ENCODE measurements at regions not wholly inside any gene's neighbourhood (a gene's known extent, or its start where the extent isn't known, plus 50 kb on each side); places are given as distances from the start of the nearest gene placed in this dataset.
A peak's percentile ranks its signal among the peaks of the same experiment; 100 is the strongest.

DNA sequence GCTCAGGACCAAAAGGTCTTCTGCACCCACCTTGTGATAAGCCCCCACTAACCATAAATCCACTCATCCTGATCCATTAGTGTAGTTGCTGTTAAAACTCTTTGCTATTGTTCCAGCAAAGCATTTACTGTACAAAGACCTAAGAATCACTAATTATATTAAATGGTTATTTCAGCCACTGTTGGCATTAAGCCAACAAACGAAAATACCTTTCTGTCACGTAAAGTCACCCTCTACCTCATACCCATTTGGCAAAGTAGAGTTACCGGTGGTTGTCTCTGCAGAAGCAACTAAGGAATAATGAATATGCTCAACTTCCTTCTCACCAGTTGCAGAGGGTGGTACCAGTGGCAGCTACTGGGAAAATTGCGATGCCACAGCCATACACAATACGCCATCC, 224.5 kb downstream of the SP3 start:
- DNase-seq: no peak

GRCh38 chr2:173741759-173742158, 223.4 kb downstream of the SP3 start:
- no peak for DNase-seq

DNA sequence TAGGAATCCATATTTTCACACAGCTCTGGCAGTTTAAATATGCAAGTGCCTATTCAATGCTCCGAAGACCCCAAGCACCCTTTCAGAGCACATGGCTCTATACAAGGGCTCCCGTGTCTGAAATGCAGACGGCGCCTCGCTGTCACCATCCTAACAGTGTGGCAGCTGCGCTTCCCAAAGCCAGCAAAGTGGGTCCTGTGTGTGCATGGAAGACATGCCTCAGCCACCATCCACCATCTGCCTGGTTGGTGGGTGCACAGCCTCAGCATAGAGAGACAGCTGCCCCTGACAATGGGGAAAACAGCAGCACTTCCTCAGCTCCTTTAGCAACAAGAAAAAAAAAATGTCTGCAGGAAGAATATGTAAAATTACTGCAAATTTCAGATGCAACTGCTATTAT, 218.1 kb downstream of the SP3 start:
- no peak for DNase-seq

GRCh38 chr2:173749315-173749714, 215.9 kb downstream of the SP3 start:
- DNase-seq: peak; percentile 44

- peak; percentile 24 for DNase-seq
Observed at GRCh38 chr2:173750353-173750801, 214.8 kb downstream of the SP3 start.

DNA sequence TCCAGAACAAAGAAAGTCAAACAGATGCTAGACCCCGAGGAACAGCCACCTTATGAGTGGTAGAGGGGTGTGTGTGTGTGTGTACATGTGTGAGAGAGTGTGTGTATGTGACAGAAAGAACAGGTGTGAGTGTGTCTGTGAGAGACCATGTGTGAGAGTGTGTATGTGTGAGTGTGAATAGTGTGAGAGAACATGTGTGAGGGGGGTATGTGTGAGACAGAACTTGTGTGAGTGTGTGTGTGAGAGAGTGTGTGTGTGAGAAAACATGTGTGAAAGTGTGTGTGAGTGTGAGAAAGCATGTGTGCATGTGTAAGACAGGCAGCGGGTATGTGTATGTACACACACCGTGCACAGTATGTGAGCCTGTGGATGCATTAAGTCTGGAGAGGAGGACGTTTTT, 214.3 kb downstream of the SP3 start:
- DNase-seq: no peak

DNA sequence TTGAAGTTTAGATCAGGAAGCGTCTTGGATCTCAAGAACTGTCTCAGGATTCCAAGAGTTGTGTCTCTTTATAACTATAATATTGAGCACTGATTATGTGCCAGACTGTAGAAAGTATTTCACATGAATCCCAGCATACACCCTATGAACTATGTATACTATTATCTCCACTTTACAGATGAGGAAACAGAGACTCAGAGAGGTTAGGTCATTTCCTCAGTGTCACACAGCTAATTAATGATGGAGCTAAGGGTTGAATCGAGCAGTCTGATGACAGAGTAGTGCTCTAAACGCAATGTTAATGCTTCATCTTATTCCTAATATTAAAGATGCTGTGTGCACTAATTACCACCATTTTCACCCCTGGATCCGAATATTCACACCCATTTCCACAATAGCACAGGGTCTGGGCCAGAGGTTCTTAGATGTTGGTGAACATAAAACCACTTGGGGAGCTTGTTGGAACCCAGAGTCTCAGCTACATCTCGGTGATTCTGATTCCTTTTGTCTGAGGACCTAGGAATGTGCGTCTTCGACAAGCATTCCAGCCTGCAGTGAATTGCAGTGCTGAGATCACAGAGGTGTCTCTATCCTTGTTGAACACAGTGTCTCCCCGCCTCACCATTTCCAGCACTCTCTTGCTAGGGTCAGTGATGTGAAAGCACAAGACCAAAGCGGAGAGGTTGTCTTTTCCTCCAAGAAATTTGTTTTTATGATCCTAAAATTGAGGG, 213.8 kb downstream of the SP3 start:
- DNase-seq: no peak

DNA sequence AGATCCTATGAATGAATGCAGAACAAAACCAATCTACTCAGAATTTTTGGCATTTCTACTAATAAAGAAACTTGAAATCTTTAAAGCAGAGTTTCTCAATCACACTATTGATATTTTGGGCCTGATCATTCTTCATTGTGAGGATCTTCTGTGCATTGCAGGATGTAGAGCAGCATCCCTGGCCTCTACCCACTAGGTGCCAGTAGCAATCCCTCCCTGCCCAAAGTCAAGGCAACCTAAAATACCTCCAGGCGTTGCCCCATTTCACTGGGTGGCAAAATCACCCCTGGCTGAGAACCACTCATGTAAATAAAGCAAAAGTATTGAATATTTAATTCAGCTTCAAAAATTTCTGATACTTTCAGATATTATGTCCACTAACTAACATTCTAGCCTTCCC, 213.0 kb downstream of the SP3 start:
- no peak for DNase-seq

GRCh38 chr2:173753441-173753840, 211.7 kb downstream of the SP3 start:
- DNase-seq: no peak

DNA sequence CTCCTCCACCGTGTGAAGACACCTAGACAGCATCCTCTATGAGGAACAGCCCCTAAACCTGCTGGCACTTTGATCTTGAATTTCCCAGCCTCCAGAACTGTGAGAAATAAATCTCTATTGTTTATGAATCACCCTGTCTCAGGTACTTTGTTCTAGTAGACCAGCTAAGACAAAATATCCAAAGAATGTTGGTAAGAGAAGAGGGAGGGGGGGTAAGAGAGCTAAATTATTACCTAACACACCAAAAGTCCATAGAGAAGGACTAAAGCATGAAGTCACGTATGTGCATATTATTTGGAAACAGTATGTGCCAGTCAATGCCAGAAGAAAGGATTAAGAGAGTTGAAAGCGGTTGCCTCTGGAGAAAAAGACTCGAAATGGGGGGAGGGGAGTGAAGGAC, 211.0 kb downstream of the SP3 start:
- DNase-seq: no peak

DNA sequence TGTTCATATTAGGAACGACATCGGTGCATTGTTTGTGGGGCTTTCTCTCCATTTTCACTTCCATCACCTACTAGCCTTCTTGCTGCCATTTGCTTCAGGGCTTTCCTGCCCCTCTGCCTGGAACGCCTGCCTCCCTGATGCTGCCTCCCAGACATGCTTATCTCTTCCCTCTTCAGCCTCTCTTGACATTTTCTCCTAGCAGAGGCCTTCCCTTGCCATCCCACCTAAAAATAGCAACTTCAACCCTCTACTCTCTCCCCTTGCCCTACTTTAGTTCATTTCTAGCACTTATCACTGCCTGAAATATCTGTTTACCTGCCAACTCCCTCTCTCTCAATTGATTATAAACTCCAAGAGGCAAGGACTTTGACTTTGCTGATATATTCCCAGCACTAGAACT, 210.3 kb downstream of the SP3 start:
- DNase-seq: no peak

GRCh38 chr2:173755798-173756197, 209.4 kb downstream of the SP3 start:
- no peak for DNase-seq

- DNase-seq: no peak
Observed at GRCh38 chr2:173759959-173760358, 205.2 kb downstream of the SP3 start.

DNA sequence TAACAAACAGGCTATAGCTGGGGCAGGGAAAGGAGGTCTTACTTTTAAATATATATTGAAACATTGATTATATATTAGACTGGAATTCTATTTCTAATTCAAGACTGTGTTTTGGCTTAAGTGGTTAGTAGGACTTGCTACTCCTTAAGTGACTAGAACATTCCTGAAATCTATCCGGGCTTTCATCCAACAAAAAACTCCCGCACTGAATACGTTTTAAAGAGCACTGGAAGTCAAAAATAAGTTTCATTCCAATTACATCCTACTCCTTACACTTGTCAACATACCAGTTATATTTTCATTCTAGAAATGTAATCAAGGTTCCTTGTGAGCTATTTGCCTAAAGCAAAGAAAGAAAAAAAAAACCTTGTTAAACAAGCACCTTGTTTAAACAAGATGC, 204.6 kb downstream of the SP3 start:
- no peak for DNase-seq

GRCh38 chr2:173761603-173762119, 203.5 kb downstream of the SP3 start:
- no peak for DNase-seq

GRCh38 chr2:173762221-173762620, 203.0 kb downstream of the SP3 start:
- no peak for DNase-seq

GRCh38 chr2:173762864-173763263, 202.3 kb downstream of the SP3 start:
- no peak for DNase-seq

GRCh38 chr2:173763641-173764040, 201.5 kb downstream of the SP3 start:
- no peak for DNase-seq

DNA sequence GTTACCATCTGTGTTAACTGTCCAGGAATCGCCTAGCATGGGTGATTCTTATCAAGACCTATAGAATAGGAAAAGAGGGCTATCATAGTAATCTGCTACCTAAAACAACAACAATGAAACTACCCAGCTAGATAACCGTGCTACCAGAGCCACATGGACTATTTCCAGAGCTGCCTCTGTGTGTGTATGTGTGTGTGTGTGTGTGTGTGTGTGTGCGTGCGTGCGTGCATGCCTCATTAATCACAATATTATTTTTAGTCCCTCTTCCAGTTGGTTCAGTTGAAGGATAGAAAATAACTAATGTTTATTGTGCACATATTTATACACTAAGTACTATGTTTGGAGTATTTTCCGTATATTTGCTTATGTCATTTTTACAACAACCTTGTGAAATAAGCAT, 201.1 kb downstream of the SP3 start:
- DNase-seq: peak; percentile 6

- DNase-seq: no peak
Observed at GRCh38 chr2:173766537-173767289, 198.5 kb downstream of the SP3 start.

DNA sequence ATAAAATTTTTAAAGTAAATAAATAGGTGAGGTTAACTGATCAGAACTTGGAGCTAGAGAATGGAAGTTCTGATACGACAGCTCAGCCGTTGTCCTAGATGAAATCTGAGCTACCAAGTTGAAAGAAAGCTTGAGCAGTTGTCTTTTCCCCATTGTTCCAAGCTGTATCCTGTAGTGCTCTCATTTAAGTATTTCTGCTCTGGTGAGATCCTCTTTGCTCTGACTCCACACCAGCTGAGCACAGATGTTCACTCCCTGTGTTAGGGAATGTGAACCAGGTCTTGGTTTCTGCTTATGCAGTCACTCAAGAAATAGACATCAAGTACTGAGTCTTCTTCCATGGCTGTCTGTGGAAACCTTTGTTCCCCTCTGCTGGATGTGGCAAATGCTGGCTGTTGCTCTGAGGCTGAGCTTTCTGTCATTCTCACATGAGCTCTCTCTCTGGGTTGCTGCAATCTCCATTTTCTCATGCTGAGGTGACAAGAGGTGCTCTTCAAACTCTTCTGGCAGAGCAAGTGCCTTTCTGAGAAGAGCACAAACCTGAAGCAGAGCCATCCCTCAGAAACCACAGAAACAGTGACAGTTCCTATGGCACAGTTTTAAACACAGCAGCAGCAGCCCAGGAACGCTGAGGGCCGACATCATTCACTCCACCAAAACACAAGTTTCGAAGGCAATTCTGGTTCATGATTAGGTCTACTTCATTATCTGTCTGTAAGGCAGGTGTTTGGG, 194.1 kb downstream of the SP3 start:
- DNase-seq: no peak

- no peak for DNase-seq
Observed at GRCh38 chr2:173772205-173772604, 193.0 kb downstream of the SP3 start.

- no peak for DNase-seq
Observed at GRCh38 chr2:173773076-173773475, 192.1 kb downstream of the SP3 start.

DNA sequence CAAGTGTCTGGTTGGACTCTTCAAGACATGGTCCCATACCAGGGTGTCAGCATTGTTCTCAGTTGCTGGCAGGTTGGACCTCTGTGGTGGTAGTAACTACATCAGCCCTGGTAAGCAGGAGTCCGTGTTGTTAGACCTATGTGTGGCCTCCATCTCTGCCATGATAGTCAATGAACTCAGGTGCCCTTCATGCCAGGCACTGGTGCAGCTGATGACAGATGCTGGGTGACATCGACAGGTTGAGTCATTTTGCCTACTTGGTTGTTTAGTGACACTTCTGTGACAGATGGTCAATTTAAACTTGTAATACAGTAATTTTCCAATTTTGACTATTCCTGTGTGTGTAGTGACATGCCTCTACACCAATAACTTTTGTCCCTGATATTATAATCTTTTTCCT, 189.7 kb downstream of the SP3 start:
- DNase-seq: no peak

Measured in kidney glomerular epithelial cell (primary cell).